Cardiac muscle cell (in vitro differentiated cells and primary cell): ENCODE measurements at regions not wholly inside any gene's neighbourhood (a gene's known extent, or its start where the extent isn't known, plus 50 kb on each side); places are given as distances from the start of the nearest gene placed in this dataset.

Experiments
- DNase-seq, 2 donors: peaks; one replicate each; pipeline versions ENCODE4 v3.0.0 to v3.0.0-alpha.2; 2010 to 2017; ENCODE audit warnings: low read depth in 1 of 2, low spot score in 1 of 2
- H3K27ac ChIP-seq: fragments of 200-600 bp; sonication (generic); 2 replicates; pipeline ENCODE4 v1.5.1; 2016
- H3K27me3 ChIP-seq: fragments of 200-600 bp; sonication (generic); 2 replicates; pipeline ENCODE4 v1.6.0; 2016; ENCODE audit warnings: control low read depth
- H3K36me3 ChIP-seq: fragments of 200-600 bp; sonication (generic); 2 replicates; pipeline ENCODE4 v1.5.1; 2016; ENCODE audit warnings: control low read depth
- H3K4me1 ChIP-seq: fragments of 200-600 bp; sonication (generic); 2 replicates; pipeline ENCODE4 v1.8.1; 2017; ENCODE audit warnings: low read depth, mild to moderate bottlenecking, mixed run types
- H3K4me3 ChIP-seq: fragments of 200-600 bp; sonication (generic); 2 replicates; pipeline ENCODE4 v1.5.1; 2016; ENCODE audit warnings: mild to moderate bottlenecking
- H3K9me3 ChIP-seq: fragments of 200-600 bp; sonication (generic); 2 replicates; pipeline ENCODE4 v1.5.1; 2017; ENCODE audit warnings: low read depth, mild to moderate bottlenecking, control low read depth
- CTCF ChIP-seq: IDR thresholded peaks from 2 replicates; pipeline ENCODE4 v1.5.1; 2012; ENCODE audit warnings: low read depth, mild to moderate bottlenecking, low read length

GRCh38 chr7:67962863-67963262 is 966.2 kb downstream of the TYW1 start:
- Histone ChIP-seq H3K27ac (no peak overlapping the region), H3K4me3 (no peak overlapping the region), H3K27me3 (no peaks in the 10 kb centered on the region), H3K36me3 (no peaks in the 10 kb centered on the region), H3K9me3 (no peaks in the 10 kb centered on the region), H3K4me1 (no peaks in the 10 kb centered on the region)
- TF ChIP-seq CTCF: no peak
- no peak for DNase-seq

- Histone ChIP-seq H3K4me3 (no peak overlapping the region), H3K27ac (no peak overlapping the region), H3K36me3 (no peaks in the 10 kb centered on the region), H3K9me3 (no peaks in the 10 kb centered on the region), H3K4me1 (no peaks in the 10 kb centered on the region), H3K27me3 (no peaks in the 10 kb centered on the region)
- TF ChIP-seq CTCF: no peak
- DNase-seq: no peak
Measured at GRCh38 chr7:67976490-67976889, 979.9 kb downstream of the TYW1 start.

- H3K27ac ChIP-seq: no peak overlapping the region
- H3K9me3 ChIP-seq: no peaks in the 10 kb centered on the region
- H3K4me3 ChIP-seq: no peak overlapping the region
- H3K27me3 ChIP-seq: no peaks in the 10 kb centered on the region
- H3K4me1 ChIP-seq: no peaks in the 10 kb centered on the region
- DNase-seq: no peak
- no peak for TF ChIP-seq CTCF
- no peaks in the 10 kb centered on the region for H3K36me3 ChIP-seq
Measured at GRCh38 chr7:67983486-67983885, 986.9 kb downstream of the TYW1 start.

- Histone ChIP-seq H3K9me3 (no peaks in the 10 kb centered on the region), H3K27ac (no peak overlapping the region), H3K4me1 (no peaks in the 10 kb centered on the region), H3K4me3 (no peak overlapping the region), H3K27me3 (no peaks in the 10 kb centered on the region), H3K36me3 (no peaks in the 10 kb centered on the region)
- TF ChIP-seq CTCF: no peak
- DNase-seq: no peak
Measured at GRCh38 chr7:67984326-67984725, 987.7 kb downstream of the TYW1 start.

GRCh38 chr7:67989142-67989541 is 992.5 kb downstream of the TYW1 start:
- Histone ChIP-seq H3K9me3 (no peaks in the 10 kb centered on the region), H3K27me3 (no peaks in the 10 kb centered on the region), H3K36me3 (no peaks in the 10 kb centered on the region), H3K4me1 (no peaks in the 10 kb centered on the region), H3K4me3 (no peak overlapping the region), H3K27ac (no peak overlapping the region)
- no peak for TF ChIP-seq CTCF
- no peak for DNase-seq

- H3K27ac ChIP-seq: no peak overlapping the region
- H3K4me1 ChIP-seq: no peaks in the 10 kb centered on the region
- no peaks in the 10 kb centered on the region for H3K27me3 ChIP-seq
- no peak overlapping the region for H3K4me3 ChIP-seq
- DNase-seq: no peak
- no peak for TF ChIP-seq CTCF
- no peaks in the 10 kb centered on the region for H3K9me3 ChIP-seq
- no peaks in the 10 kb centered on the region for H3K36me3 ChIP-seq
Measured at GRCh38 chr7:67990003-67990402, 993.4 kb downstream of the TYW1 start.
